HEK293T (cell line): ENCODE measurements at regions not wholly inside any gene's neighbourhood (a gene's known extent, or its start where the extent isn't known, plus 50 kb on each side); places are given as distances from the start of the nearest gene placed in this dataset.

Experiments used
- CTCF ChIA-PET: fragments of 350-600 bp; formaldehyde crosslinking; extraction: SDS; loops from one replicate; lab custom pipeline; 2021; ENCODE audit warnings: antibody characterized with exemption, inconsistent platforms; lab: Yijun Ruan, JAX
- POLR2A ChIA-PET: fragments of 350-600 bp; formaldehyde crosslinking; extraction: SDS; loops from one replicate; lab custom pipeline; 2020; ENCODE audit warnings: antibody characterized with exemption, inconsistent platforms; lab: Yijun Ruan, JAX
- DNase-seq: peaks from one replicate; pipeline ENCODE4 v3.0.0; 2012; ENCODE audit warnings: mixed read lengths; ENCODE audit errors: extremely low spot score
- ARNT ChIP-seq: fragments of 450-650 bp; IDR thresholded peaks from 2 replicates; pipeline ENCODE4 v1.6.1; 2017; ENCODE audit warnings: mild to moderate bottlenecking
- BHLHE40 ChIP-seq: fragments of 450-650 bp; IDR thresholded peaks from 2 replicates; pipeline ENCODE4 v1.6.1; 2016; ENCODE audit warnings: mild to moderate bottlenecking, moderate library complexity, borderline replicate concordance
- CTBP1 ChIP-seq: fragments of 450-650 bp; IDR thresholded peaks from 2 replicates; pipeline ENCODE4 v1.6.1; 2016; ENCODE audit warnings: borderline replicate concordance
- ELF4 ChIP-seq: fragments of 450-650 bp; IDR thresholded peaks from 2 replicates; pipeline ENCODE4 v1.6.1; 2017; ENCODE audit warnings: antibody characterized with exemption
- FOXA1 ChIP-seq: fragments of 450-650 bp; IDR thresholded peaks from 2 replicates; pipeline ENCODE4 v1.6.1; 2016; ENCODE audit warnings: mild to moderate bottlenecking
- FOXK2 ChIP-seq: fragments of 450-650 bp; IDR thresholded peaks from 2 replicates; pipeline ENCODE4 v1.6.1; 2016; ENCODE audit warnings: mild to moderate bottlenecking
- FOXM1 ChIP-seq: fragments of 450-650 bp; IDR thresholded peaks from 2 replicates; pipeline ENCODE4 v1.6.1; 2017; ENCODE audit warnings: mild to moderate bottlenecking, borderline replicate concordance
- HDGF ChIP-seq: fragments of 450-650 bp; IDR thresholded peaks from 2 replicates; pipeline ENCODE4 v1.6.1; 2017; ENCODE audit warnings: antibody characterized with exemption, borderline replicate concordance
- L3MBTL2 ChIP-seq: fragments of 450-650 bp; conservative IDR thresholded peaks from 2 replicates; pipeline ENCODE4 v1.6.1; 2016; ENCODE audit warnings: mild to moderate bottlenecking
- LEF1 ChIP-seq: fragments of 450-650 bp; IDR thresholded peaks from 2 replicates; pipeline ENCODE4 v1.6.1; 2017; ENCODE audit warnings: mild to moderate bottlenecking, borderline replicate concordance
- NFRKB ChIP-seq: fragments of 450-650 bp; IDR thresholded peaks from 2 replicates; pipeline ENCODE4 v1.6.1; 2016; ENCODE audit warnings: mild to moderate bottlenecking, moderate library complexity
- SP1 ChIP-seq: fragments of 450-650 bp; IDR thresholded peaks from 2 replicates; pipeline ENCODE4 v1.6.1; 2017
- SUZ12 ChIP-seq: fragments of 450-650 bp; IDR thresholded peaks from 2 replicates; pipeline ENCODE4 v1.6.1; 2016; ENCODE audit warnings: mild to moderate bottlenecking
- TARDBP ChIP-seq: fragments of 450-650 bp; IDR thresholded peaks from 2 replicates; pipeline ENCODE4 v1.6.1; 2016
- ZNF384 ChIP-seq: fragments of 450-650 bp; IDR thresholded peaks from 2 replicates; pipeline ENCODE4 v1.6.1; 2016
- TF ChIP-seq, protein P1 (sequence below): fragments of 450-650 bp; IDR thresholded peaks from 2 replicates; pipeline ENCODE4 v1.6.1; 2016

DNA sequence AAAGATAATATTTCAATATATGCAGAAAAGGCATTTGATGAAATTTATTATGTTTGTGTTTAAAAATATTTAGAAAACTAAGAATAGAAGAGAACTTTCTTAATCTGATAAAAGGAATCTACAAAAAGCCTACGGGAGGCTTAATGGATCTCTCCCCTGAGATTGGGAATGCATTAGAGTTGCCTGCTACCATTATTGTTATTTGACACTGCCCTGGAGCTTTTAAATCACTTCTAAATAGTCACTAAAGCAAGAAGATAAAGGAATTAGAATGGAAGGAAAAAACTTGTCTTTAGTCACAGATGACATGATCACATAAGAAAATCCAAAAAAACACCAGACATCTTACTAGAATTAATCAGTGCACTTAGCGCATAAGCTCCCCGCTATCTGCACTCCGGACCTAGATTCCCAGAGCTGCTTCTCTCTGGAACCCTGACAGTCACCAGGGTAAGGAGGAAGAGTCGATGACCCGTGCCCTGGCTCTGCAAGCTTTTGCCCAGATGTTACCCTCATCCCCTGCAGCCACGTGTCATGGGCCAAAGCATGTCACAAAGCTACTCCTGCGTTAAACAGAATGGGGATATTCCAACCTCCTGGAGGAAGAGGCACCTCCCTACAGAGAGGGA, 97.1 kb downstream of the MINAR1 start:
- DNase-seq = no peak
- no peak for TF ChIP-seq SP1
- no peak for TF ChIP-seq BHLHE40
- no peak for TF ChIP-seq NFRKB
- no peak for TF ChIP-seq ELF4
- TF ChIP-seq LEF1 = no peak
- TF ChIP-seq, protein P1, sequence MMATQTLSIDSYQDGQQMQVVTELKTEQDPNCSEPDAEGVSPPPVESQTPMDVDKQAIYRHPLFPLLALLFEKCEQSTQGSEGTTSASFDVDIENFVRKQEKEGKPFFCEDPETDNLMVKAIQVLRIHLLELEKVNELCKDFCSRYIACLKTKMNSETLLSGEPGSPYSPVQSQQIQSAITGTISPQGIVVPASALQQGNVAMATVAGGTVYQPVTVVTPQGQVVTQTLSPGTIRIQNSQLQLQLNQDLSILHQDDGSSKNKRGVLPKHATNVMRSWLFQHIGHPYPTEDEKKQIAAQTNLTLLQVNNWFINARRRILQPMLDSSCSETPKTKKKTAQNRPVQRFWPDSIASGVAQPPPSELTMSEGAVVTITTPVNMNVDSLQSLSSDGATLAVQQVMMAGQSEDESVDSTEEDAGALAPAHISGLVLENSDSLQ = no peak
- TF ChIP-seq FOXM1 = no peak
- TF ChIP-seq FOXA1 = no peak
- TF ChIP-seq FOXK2 = no peak
- no peak for TF ChIP-seq CTBP1
- no peak for TF ChIP-seq HDGF
- TF ChIP-seq SUZ12 = no peak
- no peak for TF ChIP-seq L3MBTL2
- no peak for TF ChIP-seq ZNF384
- no peak for TF ChIP-seq TARDBP
- ChIA-PET POLR2A (no interaction called here), CTCF (no interaction called here)

DNA sequence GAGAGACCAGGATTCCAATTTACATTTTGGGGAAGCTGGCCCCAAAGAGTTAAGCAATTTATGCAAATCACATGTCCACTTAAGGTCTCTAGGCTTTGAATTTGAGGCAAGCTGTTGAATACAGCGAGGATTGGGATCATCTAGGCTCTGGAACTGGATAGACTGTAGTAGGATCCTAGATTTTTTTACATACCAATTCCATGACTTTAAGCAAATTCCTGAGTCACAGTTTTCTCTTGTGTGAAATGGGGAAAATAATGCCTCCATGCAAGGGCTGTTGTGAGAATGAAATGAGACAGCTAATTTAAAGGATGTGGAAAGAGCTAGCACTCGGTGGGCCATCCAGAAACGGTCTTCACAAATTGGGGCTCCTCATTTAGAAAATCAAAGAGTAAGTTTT, 103.4 kb downstream of the MINAR1 start:
- CTCF ChIA-PET = no interaction called here
- DNase-seq = no peak
- POLR2A ChIA-PET = no interaction called here
- TF ChIP-seq BHLHE40 (no peak), FOXM1 (no peak), TARDBP (no peak), ELF4 (no peak), L3MBTL2 (no peak), LEF1 (no peak)
- TF ChIP-seq, protein P1 = no peak

DNA sequence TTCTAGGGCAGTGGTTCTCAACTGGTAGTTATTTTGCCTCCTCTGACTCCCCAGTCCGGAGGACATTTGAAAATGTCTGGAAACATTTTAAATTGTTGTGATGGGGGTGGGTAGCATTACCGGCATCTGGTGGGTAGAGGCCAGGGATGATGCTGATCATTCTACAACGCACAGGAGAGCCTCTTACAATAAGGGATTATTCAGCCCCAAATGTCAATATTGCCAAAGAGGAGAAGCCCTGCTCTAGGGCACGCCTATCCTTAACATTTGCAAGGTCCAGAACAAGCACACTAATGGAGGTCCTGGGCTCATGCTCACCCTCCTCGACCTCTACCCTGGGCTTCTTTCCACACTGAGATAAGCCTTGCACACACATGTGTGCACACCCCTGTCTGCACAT, 106.4 kb downstream of the MINAR1 start:
- ChIA-PET POLR2A (no interaction called here), CTCF (no interaction called here)
- TF ChIP-seq ZNF384 = no peak
- no peak for TF ChIP-seq CTBP1
- TF ChIP-seq ARNT = no peak
- no peak for TF ChIP-seq FOXK2
- no peak for TF ChIP-seq FOXA1
- no peak for TF ChIP-seq NFRKB
- no peak for TF ChIP-seq SP1
- no peak for TF ChIP-seq LEF1
- no peak for TF ChIP-seq BHLHE40
- TF ChIP-seq TARDBP = no peak
- TF ChIP-seq, protein P1 = no peak
- no peak for TF ChIP-seq SUZ12
- TF ChIP-seq L3MBTL2 = no peak
- no peak for TF ChIP-seq ELF4
- TF ChIP-seq FOXM1 = no peak
- no peak for TF ChIP-seq HDGF
- no peak for DNase-seq

DNA sequence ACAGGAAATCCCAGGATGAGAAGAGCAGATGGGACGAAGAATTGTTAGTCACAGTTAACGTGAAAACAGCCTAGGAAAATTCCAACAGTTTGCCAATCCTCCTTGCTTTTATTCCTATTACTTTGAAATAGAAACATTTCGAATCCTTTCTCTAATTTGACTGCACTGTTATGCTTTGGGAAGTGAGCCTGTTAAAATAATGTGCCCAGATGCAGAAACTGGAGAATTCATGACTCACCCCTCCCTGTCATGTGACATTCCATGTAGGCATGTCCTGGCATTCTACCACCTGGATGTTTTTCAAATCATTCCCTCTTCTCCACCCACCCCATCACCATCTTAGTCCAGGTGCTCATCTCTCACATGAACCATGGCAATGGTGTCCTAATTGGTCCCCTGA, 107.3 kb downstream of the MINAR1 start:
- no peak for DNase-seq
- TF ChIP-seq TARDBP (no peak), BHLHE40 (no peak), CTBP1 (no peak), HDGF (no peak), ELF4 (no peak), SP1 (no peak), ZNF384 (no peak), SUZ12 (no peak), NFRKB (no peak), LEF1 (no peak)
- TF ChIP-seq, protein P1 = no peak
- CTCF ChIA-PET = no interaction called here
- POLR2A ChIA-PET = no interaction called here

DNA sequence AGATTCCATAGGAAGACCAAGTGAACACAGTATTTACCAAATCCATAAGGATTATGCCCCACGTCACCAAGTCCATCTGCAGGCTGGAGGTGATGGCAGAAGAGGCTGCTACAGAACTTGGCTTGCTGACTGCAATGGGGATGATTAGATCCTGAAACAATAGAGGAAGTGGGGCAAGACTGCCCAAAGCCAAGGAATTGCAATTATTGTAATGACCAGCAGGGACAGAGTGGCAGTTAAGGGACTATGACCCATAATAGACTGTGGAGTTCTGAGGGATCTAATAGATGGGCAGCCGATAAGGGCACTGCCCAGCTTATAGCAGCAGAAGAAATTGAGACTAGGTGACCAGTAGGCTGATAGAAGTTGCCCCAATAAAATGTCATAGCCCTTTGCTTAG, 108.4 kb downstream of the MINAR1 start:
- CTCF ChIA-PET = no interaction called here

More for the DNA sequence above, 108.4 kb downstream of the MINAR1 start:
- POLR2A ChIA-PET = no interaction called here
- peak; percentile 34 for DNase-seq
- TF ChIP-seq ARNT (no peak), ELF4 (no peak), FOXA1 (no peak), BHLHE40 (no peak), LEF1 (no peak), FOXM1 (no peak), TARDBP (no peak), ZNF384 (no peak), L3MBTL2 (no peak), SP1 (no peak), CTBP1 (no peak), FOXK2 (no peak)
